GM19324 (cell line): ENCODE measurements at regions not wholly inside any gene's neighbourhood (a gene's known extent, or its start where the extent isn't known, plus 50 kb on each side); places are given as distances from the start of the nearest gene placed in this dataset.

Experiments
- ATAC-seq: cut with Tn5 transposase; IDR thresholded peaks from one replicate; pipeline ENCODE4 v1.9.1; 2021; ENCODE audit warnings: mild to moderate bottlenecking, moderate library complexity; ENCODE audit not compliant: unreplicated experiment, low FRiP score

DNA sequence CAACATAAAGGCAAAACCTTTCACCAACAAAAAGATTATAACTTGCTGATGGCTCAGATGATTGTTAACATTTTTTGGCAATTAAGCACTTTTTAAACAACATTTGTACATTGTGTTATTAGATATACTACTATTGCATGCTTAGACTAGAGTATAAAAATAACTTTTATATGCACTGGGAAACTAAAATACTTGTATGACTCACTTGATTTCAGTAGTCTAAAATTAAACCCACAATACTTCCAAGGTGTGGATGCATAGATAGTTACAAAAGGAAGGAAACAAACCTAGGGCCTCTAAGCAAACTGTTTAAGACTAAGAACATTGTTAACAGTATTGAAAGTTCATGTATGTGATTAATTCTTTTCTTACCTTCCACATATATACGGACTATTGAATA lies 1521.5 kb downstream of the OTOL1 start:
- ATAC-seq: no peak

DNA sequence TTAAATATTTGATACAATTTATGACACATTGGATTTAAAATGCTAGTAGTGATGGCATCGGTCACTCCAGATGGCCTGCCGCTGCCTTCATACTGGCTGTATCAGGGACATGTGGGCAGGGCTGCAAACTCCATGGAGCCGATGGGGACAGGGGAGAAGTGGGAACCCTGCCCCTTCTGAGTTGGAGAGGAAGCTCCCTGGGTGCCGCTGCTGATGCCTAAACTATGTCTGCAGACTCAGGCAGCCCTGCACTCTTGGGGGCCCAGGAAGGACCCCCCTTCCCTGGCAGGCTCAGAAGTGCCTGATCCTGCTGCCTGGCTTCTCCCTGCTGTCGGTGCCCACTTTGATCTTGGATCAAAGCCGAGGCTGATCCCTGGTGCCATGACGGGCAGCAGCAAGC lies 1522.1 kb downstream of the OTOL1 start:
- no peak for ATAC-seq

DNA sequence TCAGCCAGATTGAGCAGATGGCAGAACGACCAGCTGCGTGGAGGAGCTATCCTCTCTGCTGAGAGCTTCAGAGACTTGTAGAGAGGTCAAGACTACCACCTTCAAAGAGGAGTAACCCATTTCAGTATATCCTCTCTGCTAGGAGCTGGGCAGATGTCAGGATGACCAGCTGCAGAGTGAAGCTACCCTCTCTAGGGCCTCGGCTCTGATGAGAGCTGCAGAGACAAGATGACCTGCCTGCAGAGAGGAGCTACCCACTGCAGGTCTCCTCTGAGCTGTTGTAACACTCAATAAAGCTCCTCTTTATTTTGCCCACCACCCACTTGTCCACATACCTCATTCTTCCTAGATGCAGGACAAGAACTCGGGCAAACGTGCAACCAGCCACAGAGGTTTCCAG lies 1522.7 kb downstream of the OTOL1 start:
- no peak for ATAC-seq

DNA sequence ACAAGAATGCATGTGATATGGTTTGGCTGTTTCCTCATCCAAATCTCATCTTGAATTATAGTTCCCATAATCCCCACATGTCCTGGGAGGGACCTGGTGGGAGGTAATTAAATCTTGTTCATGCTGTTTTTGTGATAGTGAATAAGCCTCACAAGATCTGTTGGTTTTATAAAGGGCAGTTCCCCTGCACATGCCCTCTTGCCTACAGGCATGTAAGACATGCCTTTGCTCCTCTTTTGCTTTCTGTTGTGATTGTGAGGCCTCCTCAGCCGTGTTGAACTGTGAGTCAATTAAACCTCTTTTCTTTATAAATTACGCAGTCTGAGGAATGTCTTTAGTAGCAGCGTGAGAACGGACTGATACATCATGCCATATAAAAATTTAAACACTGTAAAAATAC lies 1537.0 kb downstream of the OTOL1 start:
- no peak for ATAC-seq

DNA sequence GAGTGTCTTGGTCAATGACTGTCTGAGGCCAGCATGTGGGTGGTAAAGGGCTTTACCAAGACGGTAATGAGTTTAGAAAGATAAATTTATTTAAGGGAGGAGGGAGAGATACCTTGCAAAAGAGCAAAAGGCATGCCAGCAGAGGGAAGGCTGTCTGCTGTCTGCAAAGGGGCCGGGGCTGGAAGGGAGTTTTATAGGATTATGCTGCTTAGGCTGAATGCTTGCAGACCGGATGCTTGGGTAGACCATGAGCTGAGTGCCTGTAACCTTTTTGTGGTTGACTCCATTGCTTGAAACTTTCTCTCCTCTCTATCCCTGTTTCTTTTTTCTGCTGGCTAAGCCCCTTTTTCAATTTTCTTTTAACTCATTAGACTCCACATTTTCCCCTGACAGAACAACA lies 1543.0 kb downstream of the OTOL1 start:
- ATAC-seq: no peak

DNA sequence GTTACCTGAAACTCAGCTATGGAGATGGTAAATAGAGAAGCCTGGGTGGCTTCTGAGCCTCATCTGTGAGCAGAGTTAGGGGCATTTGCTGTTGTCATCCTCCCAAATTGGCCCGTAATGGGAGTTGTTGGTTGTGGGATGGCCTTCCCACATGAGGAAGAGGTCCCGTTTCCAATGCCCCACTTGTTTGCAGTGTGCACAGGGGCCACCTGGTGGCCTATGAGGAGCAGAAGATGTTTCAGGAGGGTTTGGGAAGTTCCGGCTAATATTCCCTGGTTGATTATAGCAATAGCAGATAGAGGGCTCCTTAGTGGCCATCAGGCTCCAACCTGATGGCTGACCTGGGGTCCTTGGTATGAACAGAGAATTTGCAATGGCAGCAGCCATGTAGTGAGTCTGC lies 1546.5 kb downstream of the OTOL1 start:
- ATAC-seq: no peak

DNA sequence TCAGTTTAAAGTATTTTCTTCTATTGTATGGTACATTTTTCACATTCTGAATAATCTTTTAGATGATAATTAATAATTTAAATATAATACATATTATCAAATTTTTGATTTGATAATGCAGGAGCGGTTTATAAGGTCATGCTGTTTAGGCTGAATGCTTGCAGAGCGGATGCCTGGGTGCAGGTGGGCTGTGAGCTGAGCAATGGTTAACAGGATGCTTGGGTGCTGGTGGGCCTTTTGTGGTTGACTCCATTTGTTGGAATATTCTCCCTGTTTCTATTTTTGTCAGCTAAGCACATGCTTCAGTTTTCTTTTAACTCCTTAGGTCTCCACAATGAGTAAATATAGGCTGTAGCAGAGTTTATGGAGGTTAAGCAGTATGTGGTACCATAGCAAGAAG lies 1549.3 kb downstream of the OTOL1 start:
- no peak for ATAC-seq

DNA sequence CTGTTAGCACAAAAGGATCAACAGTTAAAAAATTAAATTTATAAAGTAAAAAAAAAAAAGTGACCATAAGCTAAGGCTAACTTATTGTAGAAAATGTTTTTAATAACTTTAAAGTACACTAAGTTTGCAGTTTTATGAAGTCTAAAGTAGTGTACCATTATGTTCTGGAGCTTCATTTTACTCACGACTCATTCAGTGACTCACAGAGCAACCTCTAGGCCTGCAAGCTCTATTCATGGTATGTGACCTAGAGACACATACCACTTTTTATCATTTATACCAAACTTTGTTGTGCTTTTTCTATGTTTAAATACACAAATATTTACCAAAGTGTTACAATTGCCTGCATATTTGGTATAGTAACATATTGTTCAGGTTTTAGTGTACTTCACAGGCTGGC lies 1552.3 kb downstream of the OTOL1 start:
- ATAC-seq: no peak

DNA sequence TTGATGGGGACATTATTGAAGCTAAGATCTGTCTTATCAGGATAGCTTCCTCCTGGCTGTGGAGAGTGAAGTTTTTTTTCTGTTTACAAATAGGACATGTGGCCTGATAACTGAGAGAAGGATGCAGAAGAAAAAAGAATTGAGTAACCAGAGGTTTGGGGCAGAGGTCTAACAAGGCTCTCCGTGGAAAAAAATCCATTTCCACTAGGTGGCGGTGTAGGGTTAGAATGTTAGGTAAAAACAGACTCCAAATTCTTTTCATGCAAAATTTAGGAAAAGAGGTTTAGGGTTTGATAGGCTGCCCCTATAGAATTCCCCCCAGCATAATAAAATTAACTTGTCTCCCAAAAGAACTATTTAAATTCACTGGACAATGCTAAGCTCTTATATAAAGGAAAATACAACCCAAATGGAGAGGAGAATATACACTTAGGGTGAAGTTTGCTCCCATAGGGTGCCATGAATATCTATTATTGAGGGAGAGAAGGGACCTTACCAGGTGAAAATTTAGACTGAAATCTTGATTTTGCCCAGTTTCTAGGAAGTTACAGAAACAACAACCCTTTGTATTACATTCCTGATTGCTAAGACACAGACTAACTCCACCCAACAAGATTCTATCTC lies 1560.4 kb downstream of the OTOL1 start:
- ATAC-seq: no peak

DNA sequence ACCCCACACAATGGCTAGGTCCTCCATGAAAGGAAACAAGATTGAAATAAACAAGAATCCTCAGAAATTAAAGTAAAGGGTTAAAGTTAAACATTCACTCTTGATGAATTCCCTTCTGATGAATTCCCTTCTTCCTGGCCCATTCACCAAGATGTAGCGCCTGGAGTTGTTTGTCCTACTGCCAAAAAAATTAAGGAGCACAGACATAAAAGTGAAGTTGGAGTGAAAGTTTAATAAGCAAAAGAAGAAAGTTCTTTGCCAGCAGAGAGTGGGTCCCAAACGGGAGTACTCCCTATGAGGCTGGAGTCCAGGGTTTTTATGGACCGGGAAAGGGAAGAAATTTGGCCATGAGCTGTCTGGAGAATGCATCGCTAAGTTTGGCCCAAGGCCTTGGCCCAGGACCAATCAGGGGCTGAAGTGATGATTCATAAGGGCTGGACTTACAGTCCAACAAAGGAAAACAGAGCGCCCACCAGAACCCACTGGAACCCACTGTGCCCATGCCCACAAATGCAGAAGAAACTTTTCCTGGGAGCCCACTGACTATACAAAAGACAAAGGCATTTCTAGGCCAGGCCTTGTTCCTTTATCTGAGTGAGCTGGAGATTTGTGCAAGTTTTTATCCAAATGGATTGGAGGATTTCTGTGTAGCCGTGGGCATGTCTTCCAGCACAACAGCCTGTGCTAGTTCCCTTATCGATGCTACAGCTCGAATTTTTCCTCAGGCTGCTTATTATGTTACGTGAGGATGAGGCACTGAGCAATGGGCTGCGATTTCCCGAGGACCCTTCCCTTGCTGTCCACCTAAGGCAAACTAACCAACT lies 1561.6 kb downstream of the OTOL1 start:
- no peak for ATAC-seq

DNA sequence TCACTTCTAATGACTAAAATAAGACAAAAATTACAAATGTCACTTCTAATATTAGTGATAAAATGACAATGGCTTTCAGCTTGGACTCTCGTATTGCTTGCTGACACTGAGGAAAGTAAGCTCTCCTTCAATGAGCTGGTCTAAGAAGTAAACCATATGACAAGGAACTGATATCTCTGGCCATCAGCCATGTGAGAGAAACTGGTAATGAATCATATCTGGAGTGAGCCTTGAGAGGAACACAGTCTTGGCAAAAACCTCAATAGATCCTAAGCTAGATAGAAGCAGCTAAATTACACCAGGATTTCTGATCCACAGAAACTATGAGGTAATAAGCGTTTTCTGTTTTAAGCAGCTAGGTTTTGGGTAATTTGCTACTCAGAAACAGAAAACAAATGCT lies 1575.1 kb downstream of the OTOL1 start:
- ATAC-seq: no peak
